Endothelial cell of umbilical vein (primary cell): ENCODE measurements at regions not wholly inside any gene's neighbourhood (a gene's known extent, or its start where the extent isn't known, plus 50 kb on each side); places are given as distances from the start of the nearest gene placed in this dataset.

Experiments
- BruUV-seq: library from RNA; stranded (reverse); fragments of 400-500 nt; replicated peaks from 2 replicates; lab custom pipeline; 2021; lab: Mats Ljungman, UMichigan
- CTCF ChIA-PET: fragments of 300-600, 350-600 bp; sonication (Branson Sonifier 250); formaldehyde crosslinking; loops from one replicate; lab custom pipeline; 2021; ENCODE audit warnings: antibody characterized with exemption, inconsistent platforms; lab: Charles Lee
- POLR2A ChIA-PET: fragments of 300-600, 350-600 bp; sonication (Branson Sonifier 250); formaldehyde crosslinking; loops from one replicate; lab custom pipeline; 2021; ENCODE audit warnings: antibody characterized with exemption, inconsistent platforms; lab: Charles Lee
- DNase-seq: peaks from one replicate; pipeline ENCODE4 v3.0.0-alpha.2; 2011; ENCODE audit warnings: low read depth, low spot score
- FAIRE-seq: peaks from 2 replicates; lab custom pipeline; 2011; peaks lifted over from hg19 to GRCh38; lab: Jason Lieb, UNC
- H2AFZ ChIP-seq: 2 replicates; pipeline ENCODE4 v1.6.0; 2012; ENCODE audit warnings: low read depth, low read length, control low read depth, inconsistent platforms
- H3K27ac ChIP-seq: 2 replicates; pipeline ENCODE4 v1.5.1; 2011; ENCODE audit warnings: low read depth, mild to moderate bottlenecking, control low read depth, low read length, moderate library complexity; ENCODE audit not compliant: insufficient read depth
- H3K27me3 ChIP-seq, 2 experiments: 2 replicates each; pipeline versions ENCODE4 v1.6.0 to v1.6.1; 2011; ENCODE audit warnings: low read length in 2 of 2, mixed read lengths in 1 of 2; ENCODE audit not compliant: control insufficient read depth in 2 of 2, insufficient read depth in 2 of 2
- H3K36me3 ChIP-seq, 2 experiments: 2 replicates in 1 of 2; 3 replicates in 1 of 2; pipeline ENCODE4 v1.5.1; 2011; ENCODE audit warnings: low read length in 2 of 2, mild to moderate bottlenecking in 1 of 2, moderate library complexity in 1 of 2; ENCODE audit not compliant: control insufficient read depth in 2 of 2, insufficient read depth in 2 of 2; ENCODE audit errors: extremely low read depth in 1 of 2
- H3K4me1 ChIP-seq: 3 replicates; pipeline ENCODE4 v1.5.1; 2011; ENCODE audit warnings: mild to moderate bottlenecking, low read length; ENCODE audit not compliant: control insufficient read depth, insufficient read depth; ENCODE audit errors: extremely low read depth
- H3K4me2 ChIP-seq: 2 replicates; pipeline ENCODE4 v1.6.1; 2011; ENCODE audit warnings: low read length, control low read depth, mixed read lengths; ENCODE audit not compliant: insufficient read depth
- H3K4me3 ChIP-seq, 3 experiments: fragments of 200-600 bp in 1 of 3; sonication (generic), shearing (Covaris generic) in 1 of 3; replicated peaks in 1 of 3; 2 replicates each; pipeline ENCODE4 v1.5.1; 2011 to 2016; ENCODE audit warnings: control low read depth in 3 of 3, low read length in 3 of 3, mild to moderate bottlenecking in 2 of 3, inconsistent platforms in 1 of 3, low read depth in 1 of 3, moderate library complexity in 1 of 3; ENCODE audit not compliant: insufficient read depth in 1 of 3
- H3K79me2 ChIP-seq: 2 replicates; pipeline ENCODE4 v1.6.0; 2012; ENCODE audit warnings: low read length, inconsistent platforms; ENCODE audit not compliant: control insufficient read depth, insufficient read depth
- H3K9ac ChIP-seq: replicated peaks from 2 replicates; pipeline ENCODE3; 2011; ENCODE audit warnings: low read length, control low read depth; ENCODE audit not compliant: insufficient read depth; ENCODE audit errors: extremely low read depth
- H3K9me1 ChIP-seq: replicated peaks from 3 replicates; pipeline ENCODE4 v1.6.0; 2011; ENCODE audit warnings: mild to moderate bottlenecking, low read length; ENCODE audit not compliant: control insufficient read depth, insufficient read depth; ENCODE audit errors: extremely low read depth
- H3K9me3 ChIP-seq: replicated peaks from 2 replicates; pipeline ENCODE4 v1.5.1; 2012; ENCODE audit warnings: low read length, inconsistent platforms; ENCODE audit not compliant: control insufficient read depth, insufficient read depth
- H4K20me1 ChIP-seq: replicated peaks from 2 replicates; pipeline ENCODE3; 2011; ENCODE audit warnings: mild to moderate bottlenecking, low read length; ENCODE audit not compliant: control insufficient read depth, insufficient read depth; ENCODE audit errors: extremely low read depth
- EZH2 ChIP-seq: IDR thresholded peaks from 2 replicates; pipeline ENCODE4 v1.6.1; 2012; ENCODE audit warnings: borderline replicate concordance, low read depth, mild to moderate bottlenecking, moderate library complexity, low read length, inconsistent platforms; ENCODE audit not compliant: severe bottlenecking
- FOS ChIP-seq: IDR thresholded peaks from 2 replicates; pipeline ENCODE4 v1.6.1; 2011; ENCODE audit warnings: mild to moderate bottlenecking, low read length, moderate library complexity, borderline replicate concordance; ENCODE audit not compliant: insufficient read depth
- GATA2 ChIP-seq: IDR thresholded peaks from 2 replicates; pipeline ENCODE4 v1.7.0; 2011; ENCODE audit warnings: low read depth, mild to moderate bottlenecking, moderate library complexity, mixed read lengths, low read length; ENCODE audit not compliant: insufficient read length, insufficient read depth
- JUN ChIP-seq: IDR thresholded peaks from 2 replicates; pipeline ENCODE4 v1.6.1; 2011; ENCODE audit warnings: borderline replicate concordance, low read depth; ENCODE audit not compliant: insufficient read length, insufficient read depth
- MYC ChIP-seq: IDR thresholded peaks from one replicate; pipeline ENCODE4 v1.6.1; 2011; ENCODE audit warnings: mild to moderate bottlenecking, low read depth, low read length
- POLR2A ChIP-seq: IDR thresholded peaks from 2 replicates; pipeline ENCODE4 v1.6.1; 2012; ENCODE audit warnings: low read depth, mild to moderate bottlenecking, control low read depth, low read length
- POLR2AphosphoS5 ChIP-seq: IDR thresholded peaks from 2 replicates; pipeline ENCODE4 v1.6.1; 2012; ENCODE audit warnings: low read depth, mild to moderate bottlenecking, control low read depth, low read length, moderate library complexity; ENCODE audit not compliant: insufficient read depth
- dilution Hi-C: fragments of 300-500 bp; cut with MboI; formaldehyde crosslinking; loops from one replicate; pipeline ENCODE4 v1.15.0; 2019; ENCODE audit warnings: low sequenced_read_pairs; ENCODE audit not compliant: extremely low pct_ligation_motif_present
- intact Hi-C: fragments of 100-400 bp; cut with micrococcal nuclease; formaldehyde crosslinking; loops from one replicate; pipeline ENCODE4 v1.10.0; 2022
- TF ChIP-seq, protein P1 (sequence below), 2 donors: IDR thresholded peaks; 1 replicate in 1 of 2; 2 replicates in 1 of 2; pipeline ENCODE4 v1.5.1; 2011; ENCODE audit warnings: low read length in 2 of 2, mild to moderate bottlenecking in 2 of 2, moderate library complexity in 2 of 2, control low read depth in 1 of 2, inconsistent platforms in 1 of 2, low read depth in 1 of 2; ENCODE audit not compliant: insufficient read depth in 1 of 2; ENCODE audit errors: extremely low read depth in 1 of 2
- TF ChIP-seq, protein P2 (sequence below): IDR thresholded peaks from 2 replicates; pipeline ENCODE4 v1.6.1; 2011; ENCODE audit not compliant: insufficient read depth, insufficient read length

DNA sequence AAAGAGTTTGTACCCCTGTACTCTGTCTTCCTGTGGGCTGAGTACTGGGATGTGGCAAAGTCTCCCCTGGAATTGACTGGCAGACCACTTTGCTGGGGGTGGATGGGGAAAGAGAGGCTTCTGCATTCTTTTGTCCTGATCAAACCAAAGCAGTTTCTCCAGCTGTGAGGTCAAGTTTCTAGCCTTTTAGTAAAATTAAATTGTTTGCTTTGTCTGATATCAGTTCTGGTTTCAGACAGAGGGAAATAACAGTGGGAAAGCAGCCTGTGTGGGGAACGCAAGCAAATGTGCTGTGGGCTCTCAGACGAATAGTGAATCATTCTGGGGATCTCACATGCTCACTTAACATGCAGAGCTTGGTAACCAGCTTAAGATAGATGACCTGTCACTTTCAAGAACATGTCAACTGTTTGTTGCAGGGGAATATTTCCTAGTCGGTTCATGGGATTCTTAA is 151.6 kb downstream of the FAT3 start:
- no peaks in the 10 kb centered on the region for H3K79me2 ChIP-seq
- H3K9me1 ChIP-seq, result no peaks in the 10 kb centered on the region
- H3K27me3 ChIP-seq, result no peaks in the 10 kb centered on the region
- H4K20me1 ChIP-seq, result no peaks in the 10 kb centered on the region
- H3K9me3 ChIP-seq, result no peaks in the 10 kb centered on the region
- H3K36me3 ChIP-seq, result no peaks in the 10 kb centered on the region
- FAIRE-seq, result no peak
- no peak for TF ChIP-seq MYC
- TF ChIP-seq JUN, result no peak
- TF ChIP-seq, protein P1, sequence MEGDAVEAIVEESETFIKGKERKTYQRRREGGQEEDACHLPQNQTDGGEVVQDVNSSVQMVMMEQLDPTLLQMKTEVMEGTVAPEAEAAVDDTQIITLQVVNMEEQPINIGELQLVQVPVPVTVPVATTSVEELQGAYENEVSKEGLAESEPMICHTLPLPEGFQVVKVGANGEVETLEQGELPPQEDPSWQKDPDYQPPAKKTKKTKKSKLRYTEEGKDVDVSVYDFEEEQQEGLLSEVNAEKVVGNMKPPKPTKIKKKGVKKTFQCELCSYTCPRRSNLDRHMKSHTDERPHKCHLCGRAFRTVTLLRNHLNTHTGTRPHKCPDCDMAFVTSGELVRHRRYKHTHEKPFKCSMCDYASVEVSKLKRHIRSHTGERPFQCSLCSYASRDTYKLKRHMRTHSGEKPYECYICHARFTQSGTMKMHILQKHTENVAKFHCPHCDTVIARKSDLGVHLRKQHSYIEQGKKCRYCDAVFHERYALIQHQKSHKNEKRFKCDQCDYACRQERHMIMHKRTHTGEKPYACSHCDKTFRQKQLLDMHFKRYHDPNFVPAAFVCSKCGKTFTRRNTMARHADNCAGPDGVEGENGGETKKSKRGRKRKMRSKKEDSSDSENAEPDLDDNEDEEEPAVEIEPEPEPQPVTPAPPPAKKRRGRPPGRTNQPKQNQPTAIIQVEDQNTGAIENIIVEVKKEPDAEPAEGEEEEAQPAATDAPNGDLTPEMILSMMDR (IDR thresholded peaks at IDR 0.05; ENCODE audit: extremely low read depth in 1 of 2, insufficient read depth in 1 of 2, low read depth in 1 of 2, low read length in 2 of 2), result no peak
- no peak for TF ChIP-seq EZH2
- TF ChIP-seq FOS, result no peak
- TF ChIP-seq POLR2A, result no peak
- TF ChIP-seq, protein P2, sequence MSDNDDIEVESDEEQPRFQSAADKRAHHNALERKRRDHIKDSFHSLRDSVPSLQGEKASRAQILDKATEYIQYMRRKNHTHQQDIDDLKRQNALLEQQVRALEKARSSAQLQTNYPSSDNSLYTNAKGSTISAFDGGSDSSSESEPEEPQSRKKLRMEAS, result no peak
- TF ChIP-seq POLR2AphosphoS5, result no peak
- TF ChIP-seq GATA2, result no peak
- H2AFZ ChIP-seq, result no peak overlapping the region
- dilution Hi-C loops, result no loop called here
- peaks cover 3% of the 10 kb centered on the region for H3K4me1 ChIP-seq
- no peak for DNase-seq
- BruUV-seq, result no TSS peak
- no peak overlapping the region for H3K4me3 ChIP-seq
- ChIA-PET POLR2A (no interaction called here), CTCF (no interaction called here)
- no peak overlapping the region for H3K4me2 ChIP-seq
- intact Hi-C loops, result no loop called here
- H3K9ac ChIP-seq, result no peak overlapping the region
- no peak overlapping the region for H3K27ac ChIP-seq
